ENCODE measurements at regions not wholly inside any gene's neighbourhood (a gene's known extent, or its start where the extent isn't known, plus 50 kb on each side); places are given as distances from the start of the nearest gene placed in this dataset.
"Not testable (repeated sequence)": the region's sequence is repeated elsewhere in the genome, so short reads cannot be mapped to it uniquely, and the experiment has no call there.

- no peak for DNase-seq
Measured at GRCh38 chr16:13557418-13557817, 362.5 kb upstream of the ERCC4 start.

- DNase-seq, result no peak
Measured at GRCh38 chr16:13558752-13559151, 361.2 kb upstream of the ERCC4 start.

GRCh38 chr16:13559624-13560023, 360.3 kb upstream of the ERCC4 start:
- no peak for DNase-seq

DNA sequence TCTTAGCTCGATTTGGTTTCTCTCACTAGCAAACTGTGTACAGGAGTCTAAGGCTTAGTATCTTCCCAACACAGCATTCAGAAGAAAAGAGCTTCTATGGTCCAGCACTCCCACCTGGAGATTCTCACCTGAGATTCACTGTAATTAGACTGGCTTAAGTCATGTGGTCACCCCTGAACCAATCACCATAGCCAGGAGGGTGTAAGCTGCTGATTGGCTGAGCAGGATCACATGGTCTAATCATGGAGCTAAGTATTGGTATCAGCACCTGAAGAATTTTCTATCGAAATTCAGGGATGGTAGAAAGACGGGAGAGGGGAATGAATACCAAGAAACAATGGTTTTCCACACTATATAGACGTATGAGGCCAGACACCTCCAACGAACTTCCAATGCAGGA, 359.8 kb upstream of the ERCC4 start:
- no peak for DNase-seq

GRCh38 chr16:13561291-13562070, 358.5 kb upstream of the ERCC4 start:
- DNase-seq, result no peak

DNA sequence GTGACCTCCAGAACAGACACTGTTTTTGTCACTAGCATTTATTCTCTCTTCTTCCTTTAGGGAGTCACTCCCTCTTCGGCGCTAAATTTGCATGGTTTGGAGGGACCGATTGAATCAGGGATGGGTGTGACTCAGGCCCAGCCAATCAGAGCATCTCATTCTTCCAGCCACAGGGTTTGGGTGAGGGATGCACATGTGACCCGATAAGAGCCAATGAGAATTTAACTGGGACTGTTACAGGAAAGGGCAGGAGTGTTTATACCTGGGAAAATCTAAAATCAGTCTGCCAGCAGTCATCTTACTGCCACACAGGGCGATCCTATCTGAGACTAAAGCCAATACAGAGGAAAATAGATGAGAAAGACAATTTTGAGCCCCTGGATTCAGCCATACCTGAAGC, 351.2 kb upstream of the ERCC4 start:
- DNase-seq, result no peak

DNA sequence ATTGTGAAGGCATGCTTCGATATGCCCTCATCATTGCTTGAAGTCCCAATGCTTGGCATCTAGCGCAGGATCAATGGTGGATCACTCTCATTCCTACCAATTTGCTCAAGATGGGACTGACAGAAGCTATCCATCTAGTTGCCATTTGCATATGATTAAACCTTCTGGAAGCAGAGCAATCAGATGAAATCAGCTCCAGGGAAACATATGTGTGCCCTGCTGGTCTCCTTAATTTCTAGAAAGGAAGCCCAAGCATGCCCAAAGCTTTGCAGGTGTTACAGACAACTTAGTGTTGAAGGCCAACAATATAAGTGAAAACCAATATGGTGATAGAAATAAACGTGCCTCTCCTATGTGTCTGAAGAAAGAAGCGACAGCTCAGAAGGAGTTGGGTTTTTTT, 350.0 kb upstream of the ERCC4 start:
- DNase-seq, result peak; percentile 15

DNA sequence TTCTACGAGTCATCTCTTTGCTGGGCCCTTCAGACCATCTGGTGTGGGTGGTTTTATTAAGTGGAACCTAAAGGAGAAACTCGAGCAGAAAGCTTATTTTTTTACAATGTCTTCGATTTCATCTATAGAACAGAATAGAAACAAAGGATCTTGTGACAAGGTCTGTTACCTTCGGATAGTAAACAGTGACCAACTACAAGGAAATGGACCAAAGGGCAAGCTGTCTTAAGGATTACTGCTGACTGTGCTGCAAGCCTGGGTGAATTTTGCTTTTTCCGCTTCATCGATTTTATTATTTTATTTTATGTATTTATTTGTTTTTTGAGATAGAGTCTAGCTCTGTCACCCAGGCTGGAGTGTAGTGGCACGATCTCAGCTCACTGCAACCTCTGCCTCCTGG, 348.9 kb upstream of the ERCC4 start:
- DNase-seq, result no peak

GRCh38 chr16:13573903-13574302, 346.1 kb upstream of the ERCC4 start:
- DNase-seq, result no peak

- DNase-seq, result no peak
Measured at GRCh38 chr16:13586051-13586450, 333.9 kb upstream of the ERCC4 start.

- DNase-seq, result no peak
Measured at GRCh38 chr16:13587181-13587580, 332.8 kb upstream of the ERCC4 start.

- no peak for DNase-seq
Measured at GRCh38 chr16:13594823-13595222, 325.1 kb upstream of the ERCC4 start.

DNA sequence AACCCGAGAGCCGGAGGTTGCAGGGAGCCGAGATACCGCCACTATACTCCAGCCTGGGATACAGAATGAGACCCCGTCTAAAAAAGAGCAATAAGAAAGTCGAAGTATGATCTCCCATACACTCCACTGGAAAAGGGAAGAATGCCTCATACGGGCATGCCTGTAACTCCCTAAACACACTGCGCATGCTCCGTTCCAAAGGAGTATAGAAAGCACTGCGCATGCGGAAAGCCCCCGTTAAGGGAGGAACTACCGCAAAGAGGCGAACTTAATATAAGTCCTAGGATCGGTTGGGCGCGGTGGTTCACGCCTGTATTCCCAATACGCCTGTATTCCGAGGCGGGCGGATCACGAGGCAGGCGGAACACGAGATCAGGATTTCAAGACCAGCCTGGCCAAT, 313.1 kb upstream of the ERCC4 start:
- DNase-seq, result no peak

DNA sequence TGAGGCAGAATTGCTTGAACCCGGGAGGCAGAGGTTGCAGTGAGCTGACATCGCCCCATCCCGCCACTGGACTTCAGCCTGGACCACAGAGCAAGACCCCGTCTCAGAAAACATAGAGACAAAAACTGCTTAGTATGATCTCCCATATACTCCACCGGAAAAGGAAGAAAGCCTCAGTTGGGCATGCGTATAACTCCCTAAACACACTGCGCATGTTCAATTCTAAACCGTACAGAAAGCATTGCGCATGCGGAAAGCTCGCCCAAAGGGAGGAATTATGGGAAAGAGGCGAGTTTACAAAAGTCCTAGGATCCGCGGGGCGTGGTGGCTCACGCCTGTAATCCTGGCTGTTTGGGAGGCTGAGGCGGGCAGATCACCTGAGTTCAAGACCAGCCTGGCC, 312.7 kb upstream of the ERCC4 start:
- no peak for DNase-seq

DNA sequence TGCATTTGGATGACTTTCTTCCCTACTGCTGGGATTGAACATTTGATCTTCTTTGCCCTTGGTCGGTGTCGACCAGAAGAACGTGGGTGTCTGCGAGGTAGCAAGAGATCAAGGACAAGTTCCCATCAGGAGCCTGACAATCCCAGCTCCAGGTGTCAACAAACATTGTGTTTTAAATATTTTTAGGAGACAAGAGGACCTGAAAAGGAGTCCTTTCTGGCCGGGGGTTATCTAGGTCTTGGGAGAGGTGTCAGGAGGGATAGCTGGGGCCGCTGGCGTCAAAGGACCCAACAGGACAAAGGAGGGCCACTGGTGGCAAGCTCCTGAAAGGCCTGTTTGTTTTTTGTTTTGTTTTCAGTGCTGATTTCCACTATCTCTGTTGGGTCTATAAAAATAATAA, 308.4 kb upstream of the ERCC4 start:
- DNase-seq, result no peak

DNA sequence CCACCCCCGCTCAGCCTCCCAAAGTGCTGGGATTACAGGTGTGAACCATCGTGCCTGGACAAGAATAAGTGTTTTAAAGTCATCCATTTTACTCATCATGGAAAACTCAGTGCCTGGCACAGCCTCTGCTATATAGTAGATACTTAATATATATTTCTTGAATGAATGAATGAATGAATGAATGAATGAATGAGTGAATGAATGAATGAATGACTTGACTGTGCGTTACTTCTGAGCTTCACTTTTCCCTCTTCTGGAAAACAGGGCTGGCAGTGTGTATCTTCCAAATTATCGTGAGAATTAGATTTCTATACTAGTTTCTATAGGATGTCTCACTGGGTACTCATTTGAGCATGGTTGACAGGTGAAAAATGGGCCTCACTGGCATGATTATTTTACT, 307.3 kb upstream of the ERCC4 start:
- DNase-seq, result no peak

DNA sequence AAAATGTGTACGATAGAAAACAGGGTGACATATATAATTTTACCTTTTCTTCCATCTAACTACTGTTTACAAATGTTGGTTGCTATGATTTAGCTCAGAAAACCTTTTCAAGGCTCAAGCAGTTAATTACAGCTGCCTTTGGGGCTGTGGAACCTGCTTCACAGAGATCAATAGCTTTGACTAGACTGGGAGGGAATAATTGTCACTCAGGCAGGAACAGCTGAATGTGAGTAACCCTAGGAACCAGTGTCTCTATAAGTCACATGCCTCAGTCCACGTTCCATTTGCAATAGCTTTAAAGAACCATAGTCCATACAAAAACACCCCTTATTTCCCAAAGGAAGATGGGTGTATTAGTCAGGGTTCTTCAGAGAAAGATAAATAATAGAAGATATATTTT, 306.8 kb upstream of the ERCC4 start:
- no peak for DNase-seq

DNA sequence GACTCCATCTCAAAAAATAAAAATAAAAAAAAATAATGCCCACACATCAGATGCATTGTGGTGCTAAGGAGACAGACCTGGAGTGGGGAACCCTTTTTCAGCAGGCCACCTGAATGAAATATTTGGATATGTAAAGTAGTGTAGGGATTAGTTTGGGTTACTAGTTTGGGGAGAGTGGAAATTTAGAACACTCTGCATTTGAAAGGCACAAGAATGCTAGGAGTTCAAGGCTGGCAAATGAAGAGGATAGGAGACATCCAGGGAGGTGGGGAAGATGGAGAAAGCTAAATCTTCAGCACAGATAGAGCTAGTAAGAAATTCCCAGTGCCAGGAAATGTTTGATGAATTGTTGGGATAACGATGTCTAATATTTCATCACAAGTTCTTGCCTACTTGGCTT, 298.3 kb upstream of the ERCC4 start:
- DNase-seq, result no peak

GRCh38 chr16:13628156-13628555, 291.8 kb upstream of the ERCC4 start:
- DNase-seq, result no peak

DNA sequence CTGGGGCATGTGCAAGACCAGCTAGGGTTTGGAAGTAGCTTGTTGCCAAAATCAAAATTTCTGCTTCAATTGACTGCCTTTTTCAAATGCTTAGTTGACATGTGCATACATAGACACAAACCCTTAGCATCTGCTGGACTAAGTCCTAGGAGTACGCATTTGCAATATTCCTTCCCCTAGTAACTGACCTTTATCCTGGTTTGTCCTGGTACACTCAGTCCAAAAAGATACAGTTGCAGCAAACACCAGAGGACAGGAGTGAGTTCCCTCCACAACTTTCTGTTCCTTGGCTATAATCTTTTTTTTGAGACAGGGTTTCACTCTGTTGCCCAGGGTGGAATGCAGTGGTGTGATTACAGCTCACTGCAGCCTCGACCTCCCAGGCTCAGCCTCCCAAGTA, 290.2 kb upstream of the ERCC4 start:
- no peak for DNase-seq

- DNase-seq, result no peak
Measured at GRCh38 chr16:13630374-13630773, 289.6 kb upstream of the ERCC4 start.

DNA sequence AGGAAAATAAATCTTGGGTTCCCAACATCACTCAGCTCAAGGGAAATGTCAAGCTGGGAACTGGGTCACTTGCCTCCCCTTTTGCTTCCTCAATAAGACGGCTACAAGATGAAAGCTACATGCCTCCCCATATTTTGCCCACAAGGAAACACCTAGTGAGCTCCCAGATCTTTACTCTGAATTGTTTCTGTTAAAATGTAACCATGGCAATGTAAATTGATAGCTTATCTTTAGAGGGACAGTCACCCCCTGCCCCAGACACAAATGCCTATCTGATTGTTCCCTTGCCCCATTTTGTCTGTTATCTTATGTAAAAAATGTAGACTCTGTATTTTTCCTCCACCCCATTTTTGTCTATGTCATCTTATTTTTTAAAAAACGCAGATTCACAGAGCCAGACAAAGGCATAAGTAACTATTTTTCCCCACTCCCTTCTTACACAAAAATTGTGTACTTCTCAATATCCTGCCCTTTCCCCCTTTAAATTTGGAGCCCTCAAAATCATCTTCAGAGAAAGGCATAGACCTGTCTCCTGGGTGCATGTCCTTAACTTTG, 288.7 kb upstream of the ERCC4 start:
- DNase-seq, result no peak

GRCh38 chr16:13631916-13632315, 288.0 kb upstream of the ERCC4 start:
- no peak for DNase-seq

DNA sequence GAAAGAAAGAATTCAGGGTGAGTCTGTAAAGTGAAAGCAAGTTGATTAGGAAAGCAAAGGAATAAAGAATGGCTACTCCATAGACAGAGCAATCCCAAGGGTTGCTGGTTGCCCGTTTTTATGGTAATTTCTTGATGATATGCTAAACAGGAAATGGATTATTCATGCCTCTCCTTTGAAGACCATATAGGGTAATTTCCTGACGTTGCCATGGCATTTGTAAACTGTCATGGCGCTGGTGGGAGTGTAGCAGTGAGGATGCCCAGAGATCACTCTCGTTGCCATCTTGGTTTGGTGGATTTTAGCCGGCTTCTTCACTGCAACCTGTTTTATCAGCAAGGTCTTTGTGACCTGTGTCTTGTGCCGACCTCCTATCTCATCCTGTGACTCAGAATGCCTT, 287.4 kb upstream of the ERCC4 start:
- DNase-seq, result not testable (repeated sequence)

DNA sequence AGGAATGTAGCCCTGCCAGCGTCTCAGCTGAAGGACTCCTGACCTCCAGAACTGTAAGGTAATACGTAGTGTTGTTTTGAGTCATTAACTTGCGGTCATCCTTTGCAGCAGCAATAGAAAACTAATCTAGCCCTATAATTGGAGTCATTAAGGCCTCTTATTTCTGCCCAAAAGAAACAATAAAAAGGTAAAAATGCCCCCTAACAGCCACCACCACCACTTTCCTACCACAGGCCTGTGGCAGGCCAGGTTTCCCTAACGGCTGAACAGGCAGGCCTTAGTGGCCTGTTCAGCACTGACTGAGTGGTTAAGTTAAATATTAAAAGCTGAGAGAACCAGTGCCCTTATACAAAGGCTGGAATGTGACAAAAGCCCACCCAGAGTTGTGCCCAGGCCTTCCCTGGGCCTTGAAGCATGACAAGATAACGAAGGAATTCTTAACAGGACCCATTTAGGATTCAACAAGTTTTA, 286.5 kb upstream of the ERCC4 start:
- DNase-seq, result no peak

All from DMS 273 treated with DMSO at 0.1 percent for 48 hours (cell line).